ENCODE measurements at regions not wholly inside any gene's neighbourhood (a gene's known extent, or its start where the extent isn't known, plus 50 kb on each side); places are given as distances from the start of the nearest gene placed in this dataset.

- DNase-seq, result no peak
- intact Hi-C loops (cut with DNase I), result no loop called here
Observed at GRCh38 chr5:107294211-107294550, 376.6 kb downstream of the EFNA5 start.

GRCh38 chr5:107293541-107294210 is 377.1 kb downstream of the EFNA5 start:
- DNase-seq, result no peak
- intact Hi-C loops (cut with DNase I), result no loop called here

- intact Hi-C loops (cut with DNase I), result no loop called here
- DNase-seq, result no peak
Observed at GRCh38 chr5:107291866-107292265, 378.9 kb downstream of the EFNA5 start.

- DNase-seq, result no peak
- intact Hi-C loops (cut with DNase I), result no loop called here
Observed at GRCh38 chr5:107290780-107291398, 379.8 kb downstream of the EFNA5 start.

- intact Hi-C loops (cut with DNase I), result no loop called here
- no peak for DNase-seq
Observed at GRCh38 chr5:107289030-107289714, 381.6 kb downstream of the EFNA5 start.

GRCh38 chr5:107286447-107287098 is 384.2 kb downstream of the EFNA5 start:
- DNase-seq, result no peak
- intact Hi-C loops (cut with DNase I), result no loop called here

- intact Hi-C loops (cut with DNase I), result no loop called here
- no peak for DNase-seq
Observed at GRCh38 chr5:107285772-107286171, 385.0 kb downstream of the EFNA5 start.

- DNase-seq, result no peak
- intact Hi-C loops (cut with DNase I), result no loop called here
Observed at GRCh38 chr5:107284822-107285525, 385.8 kb downstream of the EFNA5 start.

GRCh38 chr5:107282061-107282460 is 388.7 kb downstream of the EFNA5 start:
- no peak for DNase-seq
- intact Hi-C loops (cut with DNase I), result no loop called here

GRCh38 chr5:107278774-107279173 is 392.0 kb downstream of the EFNA5 start:
- intact Hi-C loops (cut with DNase I), result no loop called here
- DNase-seq, result no peak

- intact Hi-C loops (cut with DNase I), result no loop called here
- no peak for DNase-seq
Observed at GRCh38 chr5:107277485-107278125, 393.1 kb downstream of the EFNA5 start.

GRCh38 chr5:107275333-107275732 is 395.4 kb downstream of the EFNA5 start:
- no peak for DNase-seq
- intact Hi-C loops (cut with DNase I), result no loop called here

- intact Hi-C loops (cut with DNase I), result no loop called here
- no peak for DNase-seq
Observed at GRCh38 chr5:107274571-107274970, 396.2 kb downstream of the EFNA5 start.

GRCh38 chr5:107272954-107273353 is 397.8 kb downstream of the EFNA5 start:
- intact Hi-C loops (cut with DNase I), result no loop called here
- no peak for DNase-seq

GRCh38 chr5:107272509-107272908 is 398.2 kb downstream of the EFNA5 start:
- intact Hi-C loops (cut with DNase I), result no loop called here
- DNase-seq, result no peak

- intact Hi-C loops (cut with DNase I), result no loop called here
- no peak for DNase-seq
Observed at GRCh38 chr5:107271682-107272350, 398.9 kb downstream of the EFNA5 start.

GRCh38 chr5:107270561-107270960 is 400.2 kb downstream of the EFNA5 start:
- intact Hi-C loops (cut with DNase I), result no loop called here
- no peak for DNase-seq

- DNase-seq, result no peak
- intact Hi-C loops (cut with DNase I), result no loop called here
Observed at GRCh38 chr5:107269678-107270077, 401.1 kb downstream of the EFNA5 start.

- DNase-seq, result no peak
- intact Hi-C loops (cut with DNase I), result no loop called here
Observed at GRCh38 chr5:107269256-107269655, 401.5 kb downstream of the EFNA5 start.

- no peak for DNase-seq
- intact Hi-C loops (cut with DNase I), result no loop called here
Observed at GRCh38 chr5:107268241-107268640, 402.5 kb downstream of the EFNA5 start.
